Naive thymus-derived CD4-positive, alpha-beta T cell (primary cell): ENCODE measurements at regions not wholly inside any gene's neighbourhood (a gene's known extent, or its start where the extent isn't known, plus 50 kb on each side); places are given as distances from the start of the nearest gene placed in this dataset.

Source experiments
- ATAC-seq: fragments of 150-1000 bp; cut with Tn5 transposase; 2 replicates; pipeline ENCODE4 v1.10.0; 2021; ENCODE audit warnings: mild to moderate bottlenecking, moderate library complexity
- CTCF ChIA-PET: fragments of 350-600 bp; sonication (Branson Sonifier 250); formaldehyde crosslinking; loops from one replicate; lab custom pipeline; 2021; ENCODE audit warnings: antibody characterized with exemption; lab: Charles Lee
- POLR2A ChIA-PET: fragments of 350-600 bp; sonication (Branson Sonifier 250); formaldehyde crosslinking; loops from one replicate; lab custom pipeline; 2021; ENCODE audit warnings: antibody characterized with exemption, inconsistent platforms; lab: Charles Lee
- DNase-seq, 9 donors: peaks; one replicate each; pipeline versions ENCODE4 v3.0.0 to v3.0.0-alpha.2; 2020 to 2022; ENCODE audit warnings: mixed read lengths in 1 of 9
- H3K27ac ChIP-seq: one replicate; pipeline ENCODE4 v1.7.0; 2013; ENCODE audit warnings: mild to moderate bottlenecking, low read depth, low read length, moderate library complexity
- H3K27me3 ChIP-seq, 2 donors: one replicate each; pipeline ENCODE4 v1.7.0; 2013; ENCODE audit warnings: low read length in 2 of 2, mild to moderate bottlenecking in 2 of 2, moderate library complexity in 2 of 2; ENCODE audit not compliant: control insufficient read depth in 2 of 2, insufficient read depth in 2 of 2
- H3K36me3 ChIP-seq, 3 experiments: 1 replicate in 2 of 3; 2 replicates in 1 of 3; pipeline ENCODE4 v1.7.0; 2013; ENCODE audit warnings: low read length in 3 of 3, mild to moderate bottlenecking in 3 of 3, moderate library complexity in 1 of 3; ENCODE audit not compliant: insufficient read depth in 3 of 3, control insufficient read depth in 2 of 3
- H3K4me1 ChIP-seq, 2 donors: one replicate each; pipeline ENCODE4 v1.7.0; 2013; ENCODE audit warnings: low read length in 2 of 2, mild to moderate bottlenecking in 2 of 2, moderate library complexity in 1 of 2; ENCODE audit not compliant: control insufficient read depth in 2 of 2, insufficient read depth in 2 of 2
- H3K4me3 ChIP-seq: 2 replicates; pipeline ENCODE4 v1.7.0; 2013; ENCODE audit warnings: mild to moderate bottlenecking, low read length
- H3K9me3 ChIP-seq, 3 experiments: 1 replicate in 2 of 3; 2 replicates in 1 of 3; pipeline ENCODE4 v1.7.0; 2013; ENCODE audit warnings: low read length in 3 of 3; ENCODE audit not compliant: control insufficient read depth in 2 of 3
- H3K27ac Mint-ChIP-seq, 9 donors: one replicate each; pipeline ENCODE4 v1.8.0; 2020 to 2022; ENCODE audit warnings: mixed read lengths in 9 of 9, mild to moderate bottlenecking in 8 of 9, moderate library complexity in 5 of 9, inconsistent platforms in 2 of 9
- H3K27me3 Mint-ChIP-seq, 5 donors: one replicate each; pipeline ENCODE4 v1.8.0; 2021 to 2022; ENCODE audit warnings: mixed read lengths in 5 of 5, mild to moderate bottlenecking in 1 of 5
- H3K36me3 Mint-ChIP-seq, 5 donors: one replicate each; pipeline ENCODE4 v1.8.0; 2020 to 2022; ENCODE audit warnings: mixed read lengths in 5 of 5, mild to moderate bottlenecking in 3 of 5, inconsistent platforms in 1 of 5
- H3K4me1 Mint-ChIP-seq, 7 donors: one replicate each; pipeline ENCODE4 v1.8.0; 2020 to 2022; ENCODE audit warnings: mixed read lengths in 7 of 7, mild to moderate bottlenecking in 3 of 7, inconsistent platforms in 1 of 7
- H3K4me3 Mint-ChIP-seq, 10 donors: one replicate each; pipeline ENCODE4 v1.8.0; 2020 to 2022; ENCODE audit warnings: mild to moderate bottlenecking in 10 of 10, mixed read lengths in 10 of 10, moderate library complexity in 6 of 10, inconsistent platforms in 2 of 10
- H3K9me3 Mint-ChIP-seq, 11 donors: one replicate each; pipeline ENCODE4 v1.8.0; 2020 to 2022; ENCODE audit warnings: mixed read lengths in 11 of 11, mild to moderate bottlenecking in 4 of 11, inconsistent platforms in 1 of 11, moderate library complexity in 1 of 11
- intact Hi-C, 2 donors: fragments of 100-400 bp; cut with micrococcal nuclease; formaldehyde crosslinking; loops; one replicate each; pipeline ENCODE4 v1.15.1; 2023

GRCh38 chr5:20494706-20495105 is 506.7 kb upstream of the CDH18 start:
- Histone ChIP-seq H3K4me1 (no peaks in the 10 kb centered on the region), H3K27ac (no peak overlapping the region), H3K9me3 (no peaks in the 10 kb centered on the region), H3K27me3 (no peaks in the 10 kb centered on the region), H3K36me3 (no peaks in the 10 kb centered on the region), H3K4me3 (no peak overlapping the region)
- DNase-seq (no peak), ATAC-seq (no peak)
- Mint-ChIP-seq H3K27ac (no peak overlapping the region), H3K36me3 (no peaks in the 10 kb centered on the region), H3K9me3 (peaks cover 0 to 17% (median 7%) of the 10 kb centered on the region in 11 donors), H3K27me3 (no peaks in the 10 kb centered on the region), H3K4me1 (no peaks in the 10 kb centered on the region), H3K4me3 (no peak overlapping the region)
- intact Hi-C loops: no loop called here
- CTCF ChIA-PET: no interaction called here
- POLR2A ChIA-PET: no interaction called here

GRCh38 chr5:20486826-20487225 is 498.8 kb upstream of the CDH18 start:
- H3K36me3 ChIP-seq: no peaks in the 10 kb centered on the region
- intact Hi-C loops: no loop called here
- no peaks in the 10 kb centered on the region for H3K9me3 ChIP-seq
- ChIA-PET POLR2A (no interaction called here), CTCF (no interaction called here)
- Mint-ChIP-seq H3K4me3 (no peak overlapping the region), H3K36me3 (no peaks in the 10 kb centered on the region), H3K9me3 (peaks cover 0 to 21% (median 3%) of the 10 kb centered on the region in 11 donors), H3K27me3 (no peaks in the 10 kb centered on the region), H3K27ac (no peak overlapping the region), H3K4me1 (no peaks in the 10 kb centered on the region)
- no peak for DNase-seq
- ATAC-seq: no peak
- no peaks in the 10 kb centered on the region for H3K27me3 ChIP-seq
- H3K4me1 ChIP-seq: no peaks in the 10 kb centered on the region
- no peak overlapping the region for H3K27ac ChIP-seq
- no peak overlapping the region for H3K4me3 ChIP-seq

GRCh38 chr5:20476016-20476415 is 488.0 kb upstream of the CDH18 start:
- H3K4me1 Mint-ChIP-seq: no peaks in the 10 kb centered on the region
- ATAC-seq (no peak), DNase-seq (no peak)
- Histone ChIP-seq H3K4me3 (no peak overlapping the region), H3K36me3 (no peaks in the 10 kb centered on the region), H3K27me3 (no peaks in the 10 kb centered on the region), H3K9me3 (peaks cover 0 to 13% (median 0%) of the 10 kb centered on the region in 3 experiments), H3K27ac (no peak overlapping the region), H3K4me1 (no peaks in the 10 kb centered on the region)
- CTCF ChIA-PET: no interaction called here
- POLR2A ChIA-PET: no interaction called here
- H3K36me3 Mint-ChIP-seq: peaks cover 0 to 5% (median 0%) of the 10 kb centered on the region in 5 donors
- H3K9me3 Mint-ChIP-seq: peaks cover 4 to 24% (median 10%) of the 10 kb centered on the region in 11 donors
- H3K4me3 Mint-ChIP-seq: no peak overlapping the region
- no peaks in the 10 kb centered on the region for H3K27me3 Mint-ChIP-seq
- intact Hi-C loops: no loop called here
- no peak overlapping the region for H3K27ac Mint-ChIP-seq

- Mint-ChIP-seq H3K27ac (no peak overlapping the region), H3K4me3 (no peak overlapping the region), H3K27me3 (no peaks in the 10 kb centered on the region), H3K36me3 (no peaks in the 10 kb centered on the region), H3K4me1 (no peaks in the 10 kb centered on the region), H3K9me3 (peaks cover 0 to 6% (median 0%) of the 10 kb centered on the region in 11 donors)
- no peaks in the 10 kb centered on the region for H3K9me3 ChIP-seq
- H3K27me3 ChIP-seq: no peaks in the 10 kb centered on the region
- H3K4me3 ChIP-seq: no peak overlapping the region
- H3K36me3 ChIP-seq: no peaks in the 10 kb centered on the region
- ChIA-PET CTCF (no interaction called here), POLR2A (no interaction called here)
- DNase-seq (no peak), ATAC-seq (no peak)
- intact Hi-C loops: no loop called here
- no peaks in the 10 kb centered on the region for H3K4me1 ChIP-seq
- H3K27ac ChIP-seq: no peak overlapping the region
Measured at GRCh38 chr5:20470997-20471396, 483.0 kb upstream of the CDH18 start.

- ChIA-PET POLR2A (no interaction called here), CTCF (no interaction called here)
- H3K4me3 Mint-ChIP-seq: no peak overlapping the region
- H3K4me1 ChIP-seq: no peaks in the 10 kb centered on the region
- no peak for ATAC-seq
- H3K9me3 ChIP-seq: no peaks in the 10 kb centered on the region
- H3K27ac Mint-ChIP-seq: no peak overlapping the region
- no peak overlapping the region for H3K4me3 ChIP-seq
- no peaks in the 10 kb centered on the region for H3K36me3 ChIP-seq
- H3K4me1 Mint-ChIP-seq: no peaks in the 10 kb centered on the region
- no peak for DNase-seq
- no peaks in the 10 kb centered on the region for H3K27me3 ChIP-seq
- intact Hi-C loops: no loop called here
- H3K27ac ChIP-seq: no peak overlapping the region
- no peaks in the 10 kb centered on the region for H3K27me3 Mint-ChIP-seq
- H3K9me3 Mint-ChIP-seq: peaks cover 0 to 4% (median 3%) of the 10 kb centered on the region in 11 donors
- H3K36me3 Mint-ChIP-seq: no peaks in the 10 kb centered on the region
Measured at GRCh38 chr5:20469792-20470191, 481.8 kb upstream of the CDH18 start.

GRCh38 chr5:20469390-20469789 is 481.4 kb upstream of the CDH18 start:
- H3K27me3 Mint-ChIP-seq: no peaks in the 10 kb centered on the region
- DNase-seq (no peak), ATAC-seq (no peak)
- Histone ChIP-seq H3K4me3 (no peak overlapping the region), H3K36me3 (no peaks in the 10 kb centered on the region), H3K27ac (no peak overlapping the region), H3K9me3 (no peaks in the 10 kb centered on the region), H3K27me3 (no peaks in the 10 kb centered on the region), H3K4me1 (no peaks in the 10 kb centered on the region)
- H3K4me1 Mint-ChIP-seq: no peaks in the 10 kb centered on the region
- CTCF ChIA-PET: no interaction called here
- intact Hi-C loops: no loop called here
- H3K9me3 Mint-ChIP-seq: peaks cover 0 to 7% (median 3%) of the 10 kb centered on the region in 11 donors
- no peak overlapping the region for H3K4me3 Mint-ChIP-seq
- H3K27ac Mint-ChIP-seq: no peak overlapping the region
- POLR2A ChIA-PET: no interaction called here
- no peaks in the 10 kb centered on the region for H3K36me3 Mint-ChIP-seq

- no peaks in the 10 kb centered on the region for H3K36me3 ChIP-seq
- ATAC-seq (no peak), DNase-seq (no peak)
- intact Hi-C loops: no loop called here
- Mint-ChIP-seq H3K4me3 (no peak overlapping the region), H3K36me3 (no peaks in the 10 kb centered on the region), H3K9me3 (peaks cover 0 to 23% (median 4%) of the 10 kb centered on the region in 11 donors), H3K4me1 (no peaks in the 10 kb centered on the region), H3K27ac (no peak overlapping the region), H3K27me3 (no peaks in the 10 kb centered on the region)
- no peaks in the 10 kb centered on the region for H3K4me1 ChIP-seq
- CTCF ChIA-PET: no interaction called here
- H3K4me3 ChIP-seq: no peak overlapping the region
- POLR2A ChIA-PET: no interaction called here
- H3K27ac ChIP-seq: no peak overlapping the region
- no peaks in the 10 kb centered on the region for H3K27me3 ChIP-seq
- H3K9me3 ChIP-seq: peaks cover 0 to 7% (median 0%) of the 10 kb centered on the region in 3 experiments
Measured at GRCh38 chr5:20466512-20466911, 478.5 kb upstream of the CDH18 start.
